ENCODE measurements at regions not wholly inside any gene's neighbourhood (a gene's known extent, or its start where the extent isn't known, plus 50 kb on each side); places are given as distances from the start of the nearest gene placed in this dataset.

- Histone ChIP-seq H3K4me1 (ENCODE audit: insufficient read depth, low read length) (no peaks in the 10 kb centered on the region), H2AFZ (ENCODE audit: low read length) (no peak overlapping the region), H3K27ac (ENCODE audit: low read length) (no peak overlapping the region), H3K4me3 (ENCODE audit: low read length) (no peak overlapping the region), H3K9ac (ENCODE audit: low read length) (no peak overlapping the region), H3K79me2 (ENCODE audit: low read length) (no peaks in the 10 kb centered on the region), H3K9me3 (ENCODE audit: low read length) (no peaks in the 10 kb centered on the region), H3K4me2 (ENCODE audit: low read length) (no peak overlapping the region), H3K9me2 (replicated peaks; ENCODE audit: low read length) (no peaks in the 10 kb centered on the region), H4K20me1 (ENCODE audit: low read length) (no peaks in the 10 kb centered on the region), H3K36me3 (ENCODE audit: low read depth, low read length) (no peaks in the 10 kb centered on the region), H3K27me3 (ENCODE audit: low read length) (peaks cover 46% of the 10 kb centered on the region; the same call in 1 of the 2 replicates), H3F3A (ENCODE audit: low read length, unreplicated experiment) (no peaks in the 10 kb centered on the region)
- ChIA-PET CTCF (interaction anchor here (0.6 kb wide), 3 partner anchors 19 to 122 kb away, joined by 3 to 4 read pairs (median 3); no protein-coding TSS in a partner anchor), POLR2A (ENCODE audit: unreplicated experiment) (no interaction called here)
- BruUV-seq (replicated peaks) = no TSS peak
- no peak for DNase-seq
- no peak; the same call in 1 of the 2 replicates for ATAC-seq
- intact Hi-C loops (cut with micrococcal nuclease) = no loop called here
- no peak for TF ChIP-seq EZH2phosphoT487 (IDR thresholded peaks at IDR 0.05; ENCODE audit: borderline replicate concordance, low read length)
- no peak for TF ChIP-seq EZH2 (IDR thresholded peaks at IDR 0.05; ENCODE audit: low read length, unreplicated experiment)
- no peak for TF ChIP-seq CTCF (conservative IDR thresholded peaks at IDR 0.05; ENCODE audit: low read depth, low read length)
Measured at GRCh38 chr14:22118899-22119477, 445.4 kb upstream of the OR4E1 start.

- no peak overlapping the region for H3K27ac ChIP-seq (ENCODE audit: low read length)
- TF ChIP-seq EZH2 (IDR thresholded peaks at IDR 0.05; ENCODE audit: low read length, unreplicated experiment) (no peak), EZH2phosphoT487 (IDR thresholded peaks at IDR 0.05; ENCODE audit: borderline replicate concordance, low read length) (no peak), CTCF (conservative IDR thresholded peaks at IDR 0.05; ENCODE audit: low read depth, low read length) (no peak)
- H3K4me2 ChIP-seq (ENCODE audit: low read length) = no peak overlapping the region
- H3K27me3 ChIP-seq (ENCODE audit: low read length) = peaks cover 44% of the 10 kb centered on the region
- intact Hi-C loops (cut with micrococcal nuclease) = no loop called here
- H2AFZ ChIP-seq (ENCODE audit: low read length) = no peak overlapping the region
- no peaks in the 10 kb centered on the region for H4K20me1 ChIP-seq (ENCODE audit: low read length)
- H3K9me3 ChIP-seq (ENCODE audit: low read length) = no peaks in the 10 kb centered on the region
- H3K36me3 ChIP-seq (ENCODE audit: low read depth, low read length) = no peaks in the 10 kb centered on the region
- ChIA-PET CTCF (no interaction called here), POLR2A (ENCODE audit: unreplicated experiment) (no interaction called here)
- ATAC-seq = no peak
- H3K9ac ChIP-seq (ENCODE audit: low read length) = no peak overlapping the region
- no peaks in the 10 kb centered on the region for H3K79me2 ChIP-seq (ENCODE audit: low read length)
- no peaks in the 10 kb centered on the region for H3K9me2 ChIP-seq (replicated peaks; ENCODE audit: low read length)
- BruUV-seq (replicated peaks) = no TSS peak
- H3F3A ChIP-seq (ENCODE audit: low read length, unreplicated experiment) = no peaks in the 10 kb centered on the region
- no peak overlapping the region for H3K4me3 ChIP-seq (ENCODE audit: low read length)
- H3K4me1 ChIP-seq (ENCODE audit: insufficient read depth, low read length) = no peaks in the 10 kb centered on the region
- no peak for DNase-seq
Measured at GRCh38 chr14:22113401-22113800, 439.8 kb upstream of the OR4E1 start.

- Histone ChIP-seq H3F3A (ENCODE audit: low read length, unreplicated experiment) (no peaks in the 10 kb centered on the region), H3K4me2 (ENCODE audit: low read length) (no peak overlapping the region), H3K27me3 (ENCODE audit: low read length) (peaks cover 41% of the 10 kb centered on the region), H3K4me1 (ENCODE audit: insufficient read depth, low read length) (no peaks in the 10 kb centered on the region), H3K36me3 (ENCODE audit: low read depth, low read length) (no peaks in the 10 kb centered on the region), H3K9ac (ENCODE audit: low read length) (no peak overlapping the region), H3K9me2 (replicated peaks; ENCODE audit: low read length) (no peaks in the 10 kb centered on the region), H3K9me3 (ENCODE audit: low read length) (no peaks in the 10 kb centered on the region), H3K27ac (ENCODE audit: low read length) (no peak overlapping the region), H3K4me3 (ENCODE audit: low read length) (no peak overlapping the region), H3K79me2 (ENCODE audit: low read length) (no peaks in the 10 kb centered on the region), H2AFZ (ENCODE audit: low read length) (no peak overlapping the region), H4K20me1 (ENCODE audit: low read length) (no peaks in the 10 kb centered on the region)
- DNase-seq (peak; percentile 33), ATAC-seq (no peak)
- no TSS peak for BruUV-seq (replicated peaks)
- TF ChIP-seq EZH2 (IDR thresholded peaks at IDR 0.05; ENCODE audit: low read length, unreplicated experiment) (no peak), CTCF (conservative IDR thresholded peaks at IDR 0.05; ENCODE audit: low read depth, low read length) (peak; percentile 70)
- ChIA-PET CTCF (no interaction called here), POLR2A (ENCODE audit: unreplicated experiment) (interaction anchor here (0.5 kb wide), 1 partner anchor 98 kb away, joined by 3 read pairs; no protein-coding TSS in a partner anchor)
- intact Hi-C loops (cut with micrococcal nuclease) = no loop called here
Measured at GRCh38 chr14:22112004-22112403, 438.4 kb upstream of the OR4E1 start.
